K562 (cell line): ENCODE measurements at regions not wholly inside any gene's neighbourhood (a gene's known extent, or its start where the extent isn't known, plus 50 kb on each side); places are given as distances from the start of the nearest gene placed in this dataset.

Source experiments
- CC2D1A ChIP-seq: fragments of 450-650 bp; IDR thresholded peaks from 2 replicates; pipeline ENCODE4 v1.6.1; 2017; ENCODE audit warnings: mild to moderate bottlenecking
- CHD2 ChIP-seq: IDR thresholded peaks from 2 replicates; pipeline ENCODE4 v1.6.1; 2011; ENCODE audit warnings: low read depth, low read length
- DDX20 ChIP-seq: fragments of 450-650 bp; IDR thresholded peaks from 2 replicates; pipeline ENCODE4 v1.6.1; 2016; ENCODE audit warnings: missing genetic modification characterization, low read depth, mild to moderate bottlenecking, missing compliant biosample characterization, moderate library complexity
- HNRNPL ChIP-seq: fragments of 200-400 bp; formaldehyde crosslinking; IDR thresholded peaks from 2 replicates; pipeline ENCODE4 v1.6.1; 2017; ENCODE audit warnings: low read depth, mild to moderate bottlenecking, low read length
- LEF1 ChIP-seq: fragments of 450-650 bp; IDR thresholded peaks from 2 replicates; pipeline ENCODE4 v1.6.1; 2016; ENCODE audit warnings: mild to moderate bottlenecking
- MAZ ChIP-seq, 2 experiments: fragments of 450-650 bp in 1 of 2; sonication (generic) in 1 of 2; formaldehyde crosslinking; IDR thresholded peaks in 1 of 2; conservative IDR thresholded peaks in 1 of 2; 2 replicates each; pipeline versions ENCODE4 v1.4.0 to v1.5.0; 2020; ENCODE audit warnings: mild to moderate bottlenecking in 1 of 2, missing genetic modification reagents in 1 of 2
- NFIC ChIP-seq: fragments of 450-650 bp; IDR thresholded peaks from 2 replicates; pipeline ENCODE4 v1.6.1; 2017; ENCODE audit warnings: mild to moderate bottlenecking, inconsistent platforms
- SP1 ChIP-seq: sonication (generic); formaldehyde crosslinking; IDR thresholded peaks from 2 replicates; pipeline ENCODE4 v1.8.1; 2022; ENCODE audit warnings: mild to moderate bottlenecking, missing genetic modification reagents
- ZBTB8A ChIP-seq: fragments of 450-650 bp; IDR thresholded peaks from 2 replicates; pipeline ENCODE4 v1.6.1; 2018; ENCODE audit warnings: mild to moderate bottlenecking, moderate library complexity; ENCODE audit not compliant: partially characterized antibody
- ZNF212 ChIP-seq: fragments of 450-650 bp; formaldehyde crosslinking; IDR thresholded peaks from 2 replicates; pipeline ENCODE4 v1.4.0; 2020; ENCODE audit warnings: mild to moderate bottlenecking
- TF ChIP-seq, protein P1 (sequence below), 2 experiments: fragments of 450-650 bp; formaldehyde crosslinking in 1 of 2; IDR thresholded peaks; 2 replicates each; pipeline versions ENCODE4 v1.4.0 to v1.6.1; 2014 to 2020; ENCODE audit warnings: mild to moderate bottlenecking in 2 of 2, borderline replicate concordance in 1 of 2, low read depth in 1 of 2
- TF ChIP-seq, protein P2 (sequence below): fragments of 250-450 bp; sonication (Bioruptor Pico); IDR thresholded peaks from 2 replicates; pipeline ENCODE4 v1.4.0; 2020; ENCODE audit warnings: borderline replicate concordance
- TF ChIP-seq, protein P3 (sequence below): IDR thresholded peaks from 2 replicates; pipeline ENCODE4 v1.6.1; 2011; ENCODE audit warnings: borderline replicate concordance, low read depth, mild to moderate bottlenecking, moderate library complexity, low read length; ENCODE audit not compliant: insufficient read depth, poor library complexity, severe bottlenecking
- TF ChIP-seq, protein P4 (sequence below), 2 experiments: fragments of 450-650 bp; IDR thresholded peaks; 2 replicates each; pipeline ENCODE4 v1.6.1; 2016

DNA sequence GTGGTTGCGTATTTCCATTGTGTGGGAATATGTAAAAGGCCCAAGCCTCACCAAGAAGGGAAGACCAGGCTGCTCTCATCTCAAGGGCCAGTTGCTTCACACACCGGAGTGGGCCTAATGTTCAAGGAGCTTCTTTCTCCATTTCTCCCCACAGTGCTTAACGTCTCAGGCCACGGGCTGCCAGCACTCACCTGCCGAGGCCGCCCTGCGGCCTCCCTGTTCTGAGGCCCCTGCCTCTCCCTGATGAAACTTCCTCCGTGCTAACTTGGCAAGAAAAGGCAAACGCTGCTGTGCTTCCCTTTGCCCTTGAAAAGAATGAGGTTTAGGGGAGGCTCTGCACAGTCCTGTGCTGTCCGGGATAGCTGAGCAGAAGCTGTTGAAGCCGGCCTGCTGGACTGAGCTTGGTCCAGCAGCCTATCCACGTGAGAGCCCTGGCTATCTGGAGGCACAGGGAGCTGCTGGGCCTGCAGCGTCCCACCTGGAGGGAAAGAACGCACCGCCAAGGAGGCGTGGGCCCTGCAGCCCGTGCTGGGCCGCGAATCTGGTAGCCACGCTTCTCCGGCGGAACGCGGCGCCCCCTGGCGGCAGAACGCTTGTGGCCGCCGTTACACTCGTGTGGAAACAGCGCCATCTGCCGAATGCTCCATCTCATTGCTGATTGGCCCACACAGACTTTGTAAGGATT, 73.5 kb upstream of the PRSS3 start (continued):
- TF ChIP-seq CHD2 (no peak), ZBTB8A (no peak), MAZ (CRISPR knock-in tag; conservative IDR thresholded peaks at IDR 0.05 in 1 of 2, IDR thresholded peaks at IDR 0.05 in 1 of 2) (peak; percentile 60 to 68; a peak in 3 of 4 replicates), NFIC (0 out of 2 replicates have a peak, but pooled peaks have one; percentile 17), ZNF212 (CRISPR knock-in tag) (no peak), HNRNPL (no peak), SP1 (CRISPR knock-in tag) (no peak), LEF1 (no peak), CC2D1A (peak; percentile 88), DDX20 (tag) (no peak)
- TF ChIP-seq, protein P1, sequence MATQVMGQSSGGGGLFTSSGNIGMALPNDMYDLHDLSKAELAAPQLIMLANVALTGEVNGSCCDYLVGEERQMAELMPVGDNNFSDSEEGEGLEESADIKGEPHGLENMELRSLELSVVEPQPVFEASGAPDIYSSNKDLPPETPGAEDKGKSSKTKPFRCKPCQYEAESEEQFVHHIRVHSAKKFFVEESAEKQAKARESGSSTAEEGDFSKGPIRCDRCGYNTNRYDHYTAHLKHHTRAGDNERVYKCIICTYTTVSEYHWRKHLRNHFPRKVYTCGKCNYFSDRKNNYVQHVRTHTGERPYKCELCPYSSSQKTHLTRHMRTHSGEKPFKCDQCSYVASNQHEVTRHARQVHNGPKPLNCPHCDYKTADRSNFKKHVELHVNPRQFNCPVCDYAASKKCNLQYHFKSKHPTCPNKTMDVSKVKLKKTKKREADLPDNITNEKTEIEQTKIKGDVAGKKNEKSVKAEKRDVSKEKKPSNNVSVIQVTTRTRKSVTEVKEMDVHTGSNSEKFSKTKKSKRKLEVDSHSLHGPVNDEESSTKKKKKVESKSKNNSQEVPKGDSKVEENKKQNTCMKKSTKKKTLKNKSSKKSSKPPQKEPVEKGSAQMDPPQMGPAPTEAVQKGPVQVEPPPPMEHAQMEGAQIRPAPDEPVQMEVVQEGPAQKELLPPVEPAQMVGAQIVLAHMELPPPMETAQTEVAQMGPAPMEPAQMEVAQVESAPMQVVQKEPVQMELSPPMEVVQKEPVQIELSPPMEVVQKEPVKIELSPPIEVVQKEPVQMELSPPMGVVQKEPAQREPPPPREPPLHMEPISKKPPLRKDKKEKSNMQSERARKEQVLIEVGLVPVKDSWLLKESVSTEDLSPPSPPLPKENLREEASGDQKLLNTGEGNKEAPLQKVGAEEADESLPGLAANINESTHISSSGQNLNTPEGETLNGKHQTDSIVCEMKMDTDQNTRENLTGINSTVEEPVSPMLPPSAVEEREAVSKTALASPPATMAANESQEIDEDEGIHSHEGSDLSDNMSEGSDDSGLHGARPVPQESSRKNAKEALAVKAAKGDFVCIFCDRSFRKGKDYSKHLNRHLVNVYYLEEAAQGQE (IDR thresholded peaks at IDR 0.05; ENCODE audit: borderline replicate concordance), result peak; percentile 96
- TF ChIP-seq, protein P1 (CRISPR knock-in tag; IDR thresholded peaks at IDR 0.05; ENCODE audit: low read depth), result no peak
- TF ChIP-seq, protein P2, sequence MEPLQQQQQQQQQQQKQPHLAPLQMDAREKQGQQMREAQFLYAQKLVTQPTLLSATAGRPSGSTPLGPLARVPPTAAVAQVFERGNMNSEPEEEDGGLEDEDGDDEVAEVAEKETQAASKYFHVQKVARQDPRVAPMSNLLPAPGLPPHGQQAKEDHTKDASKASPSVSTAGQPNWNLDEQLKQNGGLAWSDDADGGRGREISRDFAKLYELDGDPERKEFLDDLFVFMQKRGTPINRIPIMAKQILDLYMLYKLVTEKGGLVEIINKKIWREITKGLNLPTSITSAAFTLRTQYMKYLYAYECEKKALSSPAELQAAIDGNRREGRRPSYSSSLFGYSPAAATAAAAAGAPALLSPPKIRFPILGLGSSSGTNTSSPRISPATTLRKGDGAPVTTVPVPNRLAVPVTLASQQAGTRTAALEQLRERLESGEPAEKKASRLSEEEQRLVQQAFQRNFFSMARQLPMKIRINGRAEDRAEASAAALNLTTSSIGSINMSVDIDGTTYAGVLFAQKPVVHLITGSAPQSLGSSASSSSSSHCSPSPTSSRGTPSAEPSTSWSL (CRISPR knock-in tag), result no peak
- TF ChIP-seq, protein P3, sequence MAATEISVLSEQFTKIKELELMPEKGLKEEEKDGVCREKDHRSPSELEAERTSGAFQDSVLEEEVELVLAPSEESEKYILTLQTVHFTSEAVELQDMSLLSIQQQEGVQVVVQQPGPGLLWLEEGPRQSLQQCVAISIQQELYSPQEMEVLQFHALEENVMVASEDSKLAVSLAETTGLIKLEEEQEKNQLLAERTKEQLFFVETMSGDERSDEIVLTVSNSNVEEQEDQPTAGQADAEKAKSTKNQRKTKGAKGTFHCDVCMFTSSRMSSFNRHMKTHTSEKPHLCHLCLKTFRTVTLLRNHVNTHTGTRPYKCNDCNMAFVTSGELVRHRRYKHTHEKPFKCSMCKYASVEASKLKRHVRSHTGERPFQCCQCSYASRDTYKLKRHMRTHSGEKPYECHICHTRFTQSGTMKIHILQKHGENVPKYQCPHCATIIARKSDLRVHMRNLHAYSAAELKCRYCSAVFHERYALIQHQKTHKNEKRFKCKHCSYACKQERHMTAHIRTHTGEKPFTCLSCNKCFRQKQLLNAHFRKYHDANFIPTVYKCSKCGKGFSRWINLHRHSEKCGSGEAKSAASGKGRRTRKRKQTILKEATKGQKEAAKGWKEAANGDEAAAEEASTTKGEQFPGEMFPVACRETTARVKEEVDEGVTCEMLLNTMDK, result peak; percentile 26
- TF ChIP-seq, protein P4, sequence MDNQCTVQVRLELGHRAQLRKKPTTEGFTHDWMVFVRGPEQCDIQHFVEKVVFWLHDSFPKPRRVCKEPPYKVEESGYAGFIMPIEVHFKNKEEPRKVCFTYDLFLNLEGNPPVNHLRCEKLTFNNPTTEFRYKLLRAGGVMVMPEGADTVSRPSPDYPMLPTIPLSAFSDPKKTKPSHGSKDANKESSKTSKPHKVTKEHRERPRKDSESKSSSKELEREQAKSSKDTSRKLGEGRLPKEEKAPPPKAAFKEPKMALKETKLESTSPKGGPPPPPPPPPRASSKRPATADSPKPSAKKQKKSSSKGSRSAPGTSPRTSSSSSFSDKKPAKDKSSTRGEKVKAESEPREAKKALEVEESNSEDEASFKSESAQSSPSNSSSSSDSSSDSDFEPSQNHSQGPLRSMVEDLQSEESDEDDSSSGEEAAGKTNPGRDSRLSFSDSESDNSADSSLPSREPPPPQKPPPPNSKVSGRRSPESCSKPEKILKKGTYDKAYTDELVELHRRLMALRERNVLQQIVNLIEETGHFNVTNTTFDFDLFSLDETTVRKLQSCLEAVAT (IDR thresholded peaks at IDR 0.05), result peak in 1 of 2 experiments; percentile 93; a peak in 2 of 4 replicates
